BE2C (cell line): ENCODE measurements at regions not wholly inside any gene's neighbourhood (a gene's known extent, or its start where the extent isn't known, plus 50 kb on each side); places are given as distances from the start of the nearest gene placed in this dataset.

ENCODE experiments used
- DNase-seq: peaks from one replicate; pipeline ENCODE4 v3.0.0-alpha.2; 2020
- H3K27me3 ChIP-seq: fragments of 250-450 bp; sonication (Bioruptor Pico); 2 replicates; pipeline ENCODE4 v1.5.1; 2020; ENCODE audit warnings: mild to moderate bottlenecking
- H3K36me3 ChIP-seq: fragments of 250-450 bp; sonication (Bioruptor Pico); 2 replicates; pipeline ENCODE4 v1.5.1; 2020; ENCODE audit warnings: mild to moderate bottlenecking
- H3K4me1 ChIP-seq: fragments of 250-450 bp; sonication (Bioruptor Pico); 2 replicates; pipeline ENCODE4 v1.5.1; 2020
- H3K4me3 ChIP-seq: 2 replicates; pipeline ENCODE4 v1.5.1; 2011; ENCODE audit warnings: low read depth, low read length
- H3K9me3 ChIP-seq: fragments of 250-450 bp; sonication (Bioruptor Pico); 2 replicates; pipeline ENCODE4 v1.5.1; 2020
- TF ChIP-seq, protein P1 (sequence below): IDR thresholded peaks from 2 replicates; pipeline ENCODE4 v1.5.1; 2012; ENCODE audit warnings: mild to moderate bottlenecking, low read depth, low read length

- Histone ChIP-seq H3K4me1 (no peaks in the 10 kb centered on the region), H3K9me3 (no peaks in the 10 kb centered on the region), H3K4me3 (no peak overlapping the region), H3K36me3 (no peaks in the 10 kb centered on the region), H3K27me3 (no peaks in the 10 kb centered on the region)
- DNase-seq, result no peak
- TF ChIP-seq, protein P1, sequence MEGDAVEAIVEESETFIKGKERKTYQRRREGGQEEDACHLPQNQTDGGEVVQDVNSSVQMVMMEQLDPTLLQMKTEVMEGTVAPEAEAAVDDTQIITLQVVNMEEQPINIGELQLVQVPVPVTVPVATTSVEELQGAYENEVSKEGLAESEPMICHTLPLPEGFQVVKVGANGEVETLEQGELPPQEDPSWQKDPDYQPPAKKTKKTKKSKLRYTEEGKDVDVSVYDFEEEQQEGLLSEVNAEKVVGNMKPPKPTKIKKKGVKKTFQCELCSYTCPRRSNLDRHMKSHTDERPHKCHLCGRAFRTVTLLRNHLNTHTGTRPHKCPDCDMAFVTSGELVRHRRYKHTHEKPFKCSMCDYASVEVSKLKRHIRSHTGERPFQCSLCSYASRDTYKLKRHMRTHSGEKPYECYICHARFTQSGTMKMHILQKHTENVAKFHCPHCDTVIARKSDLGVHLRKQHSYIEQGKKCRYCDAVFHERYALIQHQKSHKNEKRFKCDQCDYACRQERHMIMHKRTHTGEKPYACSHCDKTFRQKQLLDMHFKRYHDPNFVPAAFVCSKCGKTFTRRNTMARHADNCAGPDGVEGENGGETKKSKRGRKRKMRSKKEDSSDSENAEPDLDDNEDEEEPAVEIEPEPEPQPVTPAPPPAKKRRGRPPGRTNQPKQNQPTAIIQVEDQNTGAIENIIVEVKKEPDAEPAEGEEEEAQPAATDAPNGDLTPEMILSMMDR, result no peak
Observed at GRCh38 chr5:105380126-105380525, 1817.5 kb upstream of the NUDT12 start.

DNA sequence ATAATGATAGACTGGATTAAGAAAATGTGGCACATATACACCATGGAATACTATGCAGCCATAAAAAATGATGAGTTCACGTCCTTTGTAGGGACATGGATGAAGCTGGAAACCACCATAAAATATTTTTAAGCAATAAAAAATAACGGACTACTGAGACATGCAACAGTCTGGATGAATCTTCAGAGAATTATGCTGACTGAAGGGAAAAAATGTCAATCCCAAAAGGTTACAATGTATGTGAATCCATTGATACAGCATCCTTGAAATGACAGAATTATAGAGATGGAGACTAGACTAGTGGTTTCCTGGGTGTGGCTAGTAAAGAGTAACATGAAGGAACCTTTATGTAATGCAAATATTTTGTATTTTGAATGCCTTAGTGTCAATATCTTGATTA lies 1808.6 kb upstream of the NUDT12 start:
- Histone ChIP-seq H3K9me3 (no peaks in the 10 kb centered on the region), H3K27me3 (no peaks in the 10 kb centered on the region), H3K4me3 (no peak overlapping the region), H3K4me1 (no peaks in the 10 kb centered on the region), H3K36me3 (no peaks in the 10 kb centered on the region)
- TF ChIP-seq, protein P1, result no peak
- no peak for DNase-seq

- no peak overlapping the region for H3K4me3 ChIP-seq
- DNase-seq, result peak; percentile 82
- TF ChIP-seq, protein P1, result no peak
- no peaks in the 10 kb centered on the region for H3K27me3 ChIP-seq
- H3K4me1 ChIP-seq, result peaks cover 6% of the 10 kb centered on the region; the same call in 1 of the 2 replicates
- H3K36me3 ChIP-seq, result no peaks in the 10 kb centered on the region
- no peaks in the 10 kb centered on the region for H3K9me3 ChIP-seq
Observed at GRCh38 chr5:105350486-105351140, 1788.0 kb upstream of the NUDT12 start.

GRCh38 chr5:105331558-105331957 lies 1769.0 kb upstream of the NUDT12 start:
- no peak for DNase-seq

GRCh38 chr5:105330185-105330584 lies 1767.6 kb upstream of the NUDT12 start:
- H3K9me3 ChIP-seq, result peaks cover 3% of the 10 kb centered on the region; the same call in 1 of the 2 replicates

More at GRCh38 chr5:105331558-105331957, 1769.0 kb upstream of the NUDT12 start:
- Histone ChIP-seq H3K36me3 (no peaks in the 10 kb centered on the region), H3K9me3 (peaks cover 3% of the 10 kb centered on the region; the same call in 1 of the 2 replicates), H3K4me3 (no peak overlapping the region), H3K4me1 (no peaks in the 10 kb centered on the region), H3K27me3 (no peaks in the 10 kb centered on the region)
- TF ChIP-seq, protein P1, result no peak

GRCh38 chr5:105304859-105305258 lies 1742.3 kb upstream of the NUDT12 start:
- H3K4me1 ChIP-seq, result no peaks in the 10 kb centered on the region
- H3K27me3 ChIP-seq, result no peaks in the 10 kb centered on the region
- no peak for DNase-seq
- TF ChIP-seq, protein P1, result 0 out of 2 replicates have a peak, but pooled peaks have one; percentile 26
- no peaks in the 10 kb centered on the region for H3K36me3 ChIP-seq
- H3K9me3 ChIP-seq, result no peaks in the 10 kb centered on the region
- no peak overlapping the region for H3K4me3 ChIP-seq

More at GRCh38 chr5:105330185-105330584, 1767.6 kb upstream of the NUDT12 start:
- DNase-seq, result no peak
- H3K4me1 ChIP-seq, result no peaks in the 10 kb centered on the region
- TF ChIP-seq, protein P1, result no peak
- no peak overlapping the region for H3K4me3 ChIP-seq
- no peaks in the 10 kb centered on the region for H3K36me3 ChIP-seq
- no peaks in the 10 kb centered on the region for H3K27me3 ChIP-seq
